ENCODE measurements at regions not wholly inside any gene's neighbourhood (a gene's known extent, or its start where the extent isn't known, plus 50 kb on each side); places are given as distances from the start of the nearest gene placed in this dataset.

DNA sequence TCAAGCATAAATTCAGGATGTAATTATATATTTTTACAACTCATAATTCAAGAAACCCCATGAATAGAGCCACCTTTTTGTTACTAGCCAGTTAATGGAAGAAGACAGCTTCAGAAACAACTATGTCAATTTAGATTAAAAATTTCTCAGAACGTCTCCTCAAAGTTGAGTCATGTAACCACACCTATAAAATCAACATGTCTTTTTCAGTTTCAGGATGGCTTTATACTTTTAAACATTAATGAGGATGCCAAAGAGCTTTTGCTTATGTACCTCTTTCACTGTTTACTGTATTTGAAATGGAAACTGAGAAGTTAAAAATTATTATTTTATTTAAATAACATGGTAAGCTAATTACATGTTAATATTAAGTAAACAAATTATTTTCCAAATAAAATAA, 280.1 kb downstream of the PTH2R start:
- TF ChIP-seq, protein P1, sequence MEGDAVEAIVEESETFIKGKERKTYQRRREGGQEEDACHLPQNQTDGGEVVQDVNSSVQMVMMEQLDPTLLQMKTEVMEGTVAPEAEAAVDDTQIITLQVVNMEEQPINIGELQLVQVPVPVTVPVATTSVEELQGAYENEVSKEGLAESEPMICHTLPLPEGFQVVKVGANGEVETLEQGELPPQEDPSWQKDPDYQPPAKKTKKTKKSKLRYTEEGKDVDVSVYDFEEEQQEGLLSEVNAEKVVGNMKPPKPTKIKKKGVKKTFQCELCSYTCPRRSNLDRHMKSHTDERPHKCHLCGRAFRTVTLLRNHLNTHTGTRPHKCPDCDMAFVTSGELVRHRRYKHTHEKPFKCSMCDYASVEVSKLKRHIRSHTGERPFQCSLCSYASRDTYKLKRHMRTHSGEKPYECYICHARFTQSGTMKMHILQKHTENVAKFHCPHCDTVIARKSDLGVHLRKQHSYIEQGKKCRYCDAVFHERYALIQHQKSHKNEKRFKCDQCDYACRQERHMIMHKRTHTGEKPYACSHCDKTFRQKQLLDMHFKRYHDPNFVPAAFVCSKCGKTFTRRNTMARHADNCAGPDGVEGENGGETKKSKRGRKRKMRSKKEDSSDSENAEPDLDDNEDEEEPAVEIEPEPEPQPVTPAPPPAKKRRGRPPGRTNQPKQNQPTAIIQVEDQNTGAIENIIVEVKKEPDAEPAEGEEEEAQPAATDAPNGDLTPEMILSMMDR (conservative IDR thresholded peaks at IDR 0.05; ENCODE audit: low read depth, low read length): no peak
- no peak for TF ChIP-seq EZH2 (IDR thresholded peaks at IDR 0.05; ENCODE audit: borderline replicate concordance, low read depth, low read length, poor library complexity, severe bottlenecking)

Data from A673 (cell line).